ENCODE measurements at regions not wholly inside any gene's neighbourhood (a gene's known extent, or its start where the extent isn't known, plus 50 kb on each side); places are given as distances from the start of the nearest gene placed in this dataset.

DNA sequence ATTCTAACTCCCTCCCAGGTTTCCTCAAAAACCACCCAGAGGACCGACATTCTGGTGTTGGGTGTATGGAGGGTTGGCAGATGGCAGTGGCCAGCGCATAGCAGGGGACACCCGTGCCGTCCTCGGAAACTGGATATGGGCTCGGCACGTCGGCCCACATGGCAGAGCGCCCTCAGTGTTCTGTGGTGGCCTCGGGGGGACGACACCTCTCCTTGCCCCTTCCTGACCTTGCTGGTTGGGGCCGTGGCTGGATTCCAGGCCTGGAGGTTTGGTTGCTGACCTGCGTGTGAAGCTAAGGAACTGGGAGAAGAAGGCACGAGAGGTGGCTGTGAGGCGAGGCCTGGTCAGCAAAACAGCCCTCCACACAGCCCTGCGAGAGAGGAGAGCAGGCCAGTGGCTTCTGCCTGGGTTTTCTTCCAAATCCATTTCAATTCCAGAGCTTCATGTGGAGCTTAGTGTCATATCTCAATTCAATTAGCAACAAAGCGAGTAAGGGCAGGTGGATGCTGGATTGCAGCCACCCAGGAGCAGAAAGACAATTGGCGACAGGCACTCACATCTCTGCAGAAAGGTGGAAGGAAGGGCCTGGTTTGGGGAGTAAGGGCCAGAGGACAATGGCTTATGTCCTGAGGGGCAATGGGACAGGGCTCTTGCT is 478.4 kb downstream of the BRD1 start:
- Histone ChIP-seq H3K27me3 (replicated peaks; ENCODE audit: control insufficient read depth, insufficient read depth, low read length) (no peaks in the 10 kb centered on the region; the same call in 1 of the 2 replicates), H3K36me3 (ENCODE audit: control insufficient read depth, insufficient read depth, low read length) (no peaks in the 10 kb centered on the region), H3K4me3 (replicated peaks; ENCODE audit: low read depth, low read length) (no peak overlapping the region)
- no peak for DNase-seq (ENCODE audit: extremely low read depth, insufficient read length)
- TF ChIP-seq, protein P1, sequence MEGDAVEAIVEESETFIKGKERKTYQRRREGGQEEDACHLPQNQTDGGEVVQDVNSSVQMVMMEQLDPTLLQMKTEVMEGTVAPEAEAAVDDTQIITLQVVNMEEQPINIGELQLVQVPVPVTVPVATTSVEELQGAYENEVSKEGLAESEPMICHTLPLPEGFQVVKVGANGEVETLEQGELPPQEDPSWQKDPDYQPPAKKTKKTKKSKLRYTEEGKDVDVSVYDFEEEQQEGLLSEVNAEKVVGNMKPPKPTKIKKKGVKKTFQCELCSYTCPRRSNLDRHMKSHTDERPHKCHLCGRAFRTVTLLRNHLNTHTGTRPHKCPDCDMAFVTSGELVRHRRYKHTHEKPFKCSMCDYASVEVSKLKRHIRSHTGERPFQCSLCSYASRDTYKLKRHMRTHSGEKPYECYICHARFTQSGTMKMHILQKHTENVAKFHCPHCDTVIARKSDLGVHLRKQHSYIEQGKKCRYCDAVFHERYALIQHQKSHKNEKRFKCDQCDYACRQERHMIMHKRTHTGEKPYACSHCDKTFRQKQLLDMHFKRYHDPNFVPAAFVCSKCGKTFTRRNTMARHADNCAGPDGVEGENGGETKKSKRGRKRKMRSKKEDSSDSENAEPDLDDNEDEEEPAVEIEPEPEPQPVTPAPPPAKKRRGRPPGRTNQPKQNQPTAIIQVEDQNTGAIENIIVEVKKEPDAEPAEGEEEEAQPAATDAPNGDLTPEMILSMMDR (IDR thresholded peaks at IDR 0.05; ENCODE audit: insufficient read depth, low read length, poor library complexity, severe bottlenecking), result no peak

DNA sequence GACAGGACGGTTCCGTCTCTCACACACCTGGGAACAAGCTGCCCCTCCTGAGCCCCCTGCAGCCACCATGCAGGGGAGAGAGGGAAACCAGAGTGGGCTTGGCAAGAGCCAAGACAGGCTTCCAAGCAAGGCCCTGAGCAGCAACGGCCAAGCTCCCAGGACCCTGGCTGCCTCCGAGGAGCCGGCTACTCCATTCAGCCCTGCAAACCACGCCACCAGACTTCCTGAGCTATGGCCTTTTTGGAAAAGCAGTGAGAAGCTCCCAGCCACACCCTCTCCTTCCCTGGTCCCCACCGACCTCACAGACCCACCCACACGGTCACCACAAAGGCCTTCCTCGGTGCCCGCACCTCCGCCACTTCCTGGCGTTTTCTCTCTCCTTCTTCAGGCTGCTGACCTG is 479.0 kb downstream of the BRD1 start:
- Histone ChIP-seq H3K36me3 (ENCODE audit: control insufficient read depth, insufficient read depth, low read length) (no peaks in the 10 kb centered on the region), H3K27me3 (replicated peaks; ENCODE audit: control insufficient read depth, insufficient read depth, low read length) (no peaks in the 10 kb centered on the region; the same call in 1 of the 2 replicates), H3K4me3 (replicated peaks; ENCODE audit: low read depth, low read length) (no peak overlapping the region)
- DNase-seq (ENCODE audit: extremely low read depth, insufficient read length), result no peak
- TF ChIP-seq, protein P1 (IDR thresholded peaks at IDR 0.05; ENCODE audit: insufficient read depth, low read length, poor library complexity, severe bottlenecking), result no peak

DNA sequence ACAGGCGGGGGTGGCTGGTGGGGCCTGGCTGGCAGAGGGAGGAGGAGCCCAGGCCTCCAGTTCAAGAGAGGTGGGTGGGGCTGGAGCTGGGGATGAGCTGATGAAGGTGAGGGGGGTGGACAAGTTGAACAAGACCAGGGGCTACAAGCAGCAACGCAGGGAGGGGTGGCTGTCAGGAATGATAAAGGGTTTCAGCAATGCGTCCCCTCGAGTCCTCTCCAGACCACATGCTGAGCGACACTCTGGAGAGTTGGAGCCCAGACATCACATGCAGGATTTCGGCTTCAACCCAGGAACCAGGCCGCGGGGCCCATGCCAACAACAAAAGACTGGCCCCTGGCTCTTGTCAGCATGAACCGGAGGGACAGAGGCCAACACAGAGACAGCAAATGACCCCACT is 480.3 kb downstream of the BRD1 start:
- Histone ChIP-seq H3K27me3 (replicated peaks; ENCODE audit: control insufficient read depth, insufficient read depth, low read length) (no peaks in the 10 kb centered on the region), H3K4me3 (replicated peaks; ENCODE audit: low read depth, low read length) (no peak overlapping the region), H3K36me3 (ENCODE audit: control insufficient read depth, insufficient read depth, low read length) (no peaks in the 10 kb centered on the region)
- no peak for DNase-seq (ENCODE audit: extremely low read depth, insufficient read length)
- TF ChIP-seq, protein P1 (IDR thresholded peaks at IDR 0.05; ENCODE audit: insufficient read depth, low read length, poor library complexity, severe bottlenecking), result no peak

DNA sequence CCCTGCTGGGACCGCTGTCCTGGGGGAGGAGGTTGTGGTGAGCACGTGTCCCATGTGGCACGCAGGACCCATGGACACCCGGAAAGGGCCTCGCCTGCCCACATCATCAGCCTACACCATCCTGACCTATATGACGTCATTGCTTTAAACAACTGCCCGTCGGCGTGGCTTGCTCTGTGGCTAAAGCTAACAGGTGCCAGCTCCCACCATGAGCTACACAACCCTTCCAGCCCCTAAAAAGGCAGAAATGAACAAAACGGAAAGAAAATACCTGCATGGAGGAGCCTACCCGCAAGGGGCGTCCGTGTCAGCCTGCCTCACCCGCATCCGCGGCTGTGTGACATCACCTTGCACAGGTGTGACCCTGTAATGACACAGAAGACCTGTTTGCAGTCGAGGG is 481.8 kb downstream of the BRD1 start:
- no peak for DNase-seq (ENCODE audit: extremely low read depth, insufficient read length)
- Histone ChIP-seq H3K36me3 (ENCODE audit: control insufficient read depth, insufficient read depth, low read length) (no peaks in the 10 kb centered on the region), H3K4me3 (replicated peaks; ENCODE audit: low read depth, low read length) (no peak overlapping the region), H3K27me3 (replicated peaks; ENCODE audit: control insufficient read depth, insufficient read depth, low read length) (no peaks in the 10 kb centered on the region)
- TF ChIP-seq, protein P1 (IDR thresholded peaks at IDR 0.05; ENCODE audit: insufficient read depth, low read length, poor library complexity, severe bottlenecking), result no peak

DNA sequence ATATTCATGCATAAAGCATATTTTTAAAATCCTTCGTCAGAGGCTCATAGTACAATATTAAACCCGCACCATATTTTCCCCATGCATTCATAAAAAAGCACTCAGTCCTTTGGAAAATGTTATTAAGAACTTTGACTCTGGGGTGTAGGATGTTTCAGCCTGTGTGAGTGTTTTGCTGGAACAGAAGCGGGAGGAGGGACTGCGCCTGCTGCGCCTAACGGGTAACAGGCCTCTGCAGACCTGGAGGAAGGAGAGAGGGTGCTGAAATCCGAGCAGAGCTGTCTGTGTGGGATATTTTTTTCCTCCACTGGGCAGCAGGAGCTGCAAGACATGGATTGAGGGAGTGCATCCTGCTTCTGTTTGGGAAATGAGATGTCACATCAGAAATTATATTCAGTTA is 483.0 kb downstream of the BRD1 start:
- Histone ChIP-seq H3K27me3 (replicated peaks; ENCODE audit: control insufficient read depth, insufficient read depth, low read length) (no peaks in the 10 kb centered on the region), H3K4me3 (replicated peaks; ENCODE audit: low read depth, low read length) (no peak overlapping the region), H3K36me3 (ENCODE audit: control insufficient read depth, insufficient read depth, low read length) (no peaks in the 10 kb centered on the region)
- no peak for DNase-seq (ENCODE audit: extremely low read depth, insufficient read length)
- TF ChIP-seq, protein P1 (IDR thresholded peaks at IDR 0.05; ENCODE audit: insufficient read depth, low read length, poor library complexity, severe bottlenecking), result no peak

DNA sequence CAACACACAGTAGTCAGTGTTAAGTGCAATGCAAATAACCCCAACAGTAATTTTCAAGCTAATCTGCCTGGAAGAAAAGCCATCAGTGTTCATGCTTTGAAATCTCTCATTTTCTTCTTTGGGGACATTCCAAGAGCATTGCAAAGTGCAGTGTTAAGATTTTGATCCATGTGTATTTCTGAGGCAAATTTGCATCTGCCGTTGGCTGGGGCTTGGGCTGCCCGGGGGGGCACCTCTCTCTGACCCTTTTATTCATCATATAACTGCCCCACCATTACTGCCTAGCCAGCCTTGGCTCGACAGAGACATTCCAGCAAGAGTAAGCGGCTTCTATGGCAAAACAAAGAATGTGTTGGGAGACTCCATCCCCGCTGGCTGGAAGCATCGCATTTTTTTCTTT is 483.5 kb downstream of the BRD1 start:
- TF ChIP-seq, protein P1 (IDR thresholded peaks at IDR 0.05; ENCODE audit: insufficient read depth, low read length, poor library complexity, severe bottlenecking), result no peak
- no peaks in the 10 kb centered on the region for H3K27me3 ChIP-seq (replicated peaks; ENCODE audit: control insufficient read depth, insufficient read depth, low read length)
- DNase-seq (ENCODE audit: extremely low read depth, insufficient read length), result no peak
- H3K4me3 ChIP-seq (replicated peaks; ENCODE audit: low read depth, low read length), result no peak overlapping the region
- no peaks in the 10 kb centered on the region for H3K36me3 ChIP-seq (ENCODE audit: control insufficient read depth, insufficient read depth, low read length)
